Neural cell (in vitro differentiated cells): ENCODE measurements at regions not wholly inside any gene's neighbourhood (a gene's known extent, or its start where the extent isn't known, plus 50 kb on each side); places are given as distances from the start of the nearest gene placed in this dataset.

ENCODE experiments used
- H2AFZ ChIP-seq: fragments of 200-600, 300-800 bp; sonication (generic), shearing (Covaris generic); 2 replicates; pipeline ENCODE4 v1.6.0; 2014; ENCODE audit warnings: low read depth, mild to moderate bottlenecking, antibody characterized with exemption, low read length, moderate library complexity
- H3F3A ChIP-seq: fragments of 200-600 bp; shearing (Covaris generic); 2 replicates; pipeline ENCODE4 v1.6.1; 2016; ENCODE audit warnings: mild to moderate bottlenecking, moderate library complexity, mixed read lengths, antibody characterized with exemption, low read length; ENCODE audit not compliant: insufficient read depth, poor library complexity, severe bottlenecking
- H3K27ac ChIP-seq: fragments of 200-600, 300-800 bp; sonication (generic), shearing (Covaris generic); 2 replicates; pipeline ENCODE4 v1.5.1; 2014; ENCODE audit warnings: mild to moderate bottlenecking, low read length, moderate library complexity
- H3K27me3 ChIP-seq: fragments of 300-800, 200-600 bp; sonication (generic), shearing (Covaris generic); 2 replicates; pipeline ENCODE4 v1.6.0; 2014; ENCODE audit warnings: mild to moderate bottlenecking, low read depth, low read length, moderate library complexity; ENCODE audit not compliant: insufficient read depth
- H3K36me3 ChIP-seq: fragments of 300-800, 200-600 bp; sonication (generic), shearing (Covaris generic); 2 replicates; pipeline ENCODE4 v1.5.1; 2014; ENCODE audit warnings: mild to moderate bottlenecking, antibody characterized with exemption, low read length, moderate library complexity; ENCODE audit not compliant: insufficient read depth
- H3K4me2 ChIP-seq: fragments of 300-800, 200-600 bp; sonication (generic), shearing (Covaris generic); 2 replicates; pipeline ENCODE4 v1.6.0; 2014; ENCODE audit warnings: mild to moderate bottlenecking, low read length
- H3K4me3 ChIP-seq: fragments of 300-800, 200-600 bp; sonication (generic), shearing (Covaris generic); 2 replicates; pipeline ENCODE4 v1.5.1; 2014; ENCODE audit warnings: mild to moderate bottlenecking, low read length, moderate library complexity
- H3K79me2 ChIP-seq: fragments of 200-600 bp; shearing (Covaris generic); replicated peaks from 2 replicates; pipeline ENCODE4 v1.6.0; 2014; ENCODE audit warnings: mild to moderate bottlenecking, low read length, moderate library complexity; ENCODE audit not compliant: insufficient read depth
- H3K9ac ChIP-seq: fragments of 300-800, 200-600 bp; sonication (generic), shearing (Covaris generic); 2 replicates; pipeline ENCODE4 v1.6.1; 2016; ENCODE audit warnings: mild to moderate bottlenecking, low read length, mixed read lengths
- H3K9me2 ChIP-seq: fragments of 200-600 bp; shearing (Covaris generic); 2 replicates; pipeline ENCODE4 v1.6.1; 2016; ENCODE audit warnings: mild to moderate bottlenecking, low read length, mixed read lengths; ENCODE audit not compliant: insufficient read depth
- H3K9me3 ChIP-seq: fragments of 200-600, 300-800 bp; sonication (generic), shearing (Covaris generic); 2 replicates; pipeline ENCODE4 v1.6.1; 2016; ENCODE audit warnings: mild to moderate bottlenecking, mixed run types, low read length, moderate library complexity, mixed read lengths
- H4K20me1 ChIP-seq: fragments of 200-600 bp; shearing (Covaris generic); 2 replicates; pipeline ENCODE4 v1.6.1; 2016; ENCODE audit warnings: mild to moderate bottlenecking, mixed run types; ENCODE audit not compliant: insufficient read depth
- EP300 ChIP-seq: fragments of 450-650 bp; conservative IDR thresholded peaks from 2 replicates; pipeline ENCODE4 v1.6.1; 2014; ENCODE audit warnings: antibody characterized with exemption, mild to moderate bottlenecking, moderate library complexity; ENCODE audit not compliant: poor library complexity, severe bottlenecking
- EZH2 ChIP-seq: fragments of 200-600, 300-800 bp; shearing (Covaris generic), sonication (generic); IDR thresholded peaks from 2 replicates; pipeline ENCODE4 v1.6.1; 2014; ENCODE audit warnings: antibody characterized with exemption, low read length, borderline replicate concordance, mild to moderate bottlenecking; ENCODE audit not compliant: insufficient read depth, poor library complexity, severe bottlenecking
- MXI1 ChIP-seq: fragments of 450-650 bp; conservative IDR thresholded peaks from 2 replicates; pipeline ENCODE4 v1.6.1; 2014; ENCODE audit warnings: antibody characterized with exemption, mild to moderate bottlenecking; ENCODE audit not compliant: poor library complexity, severe bottlenecking
- POLR2AphosphoS5 ChIP-seq: IDR thresholded peaks from 2 replicates; pipeline ENCODE4 v1.6.1; 2012
- RAD21 ChIP-seq: fragments of 450-650 bp; conservative IDR thresholded peaks from 2 replicates; pipeline ENCODE4 v1.6.1; 2014; ENCODE audit warnings: antibody characterized with exemption, mild to moderate bottlenecking, moderate library complexity
- SMC3 ChIP-seq: fragments of 450-650 bp; conservative IDR thresholded peaks from 2 replicates; pipeline ENCODE4 v1.6.1; 2014; ENCODE audit warnings: antibody characterized with exemption, mild to moderate bottlenecking, moderate library complexity; ENCODE audit not compliant: poor library complexity
- TAF1 ChIP-seq: IDR thresholded peaks from 2 replicates; pipeline ENCODE4 v1.6.1; 2012; ENCODE audit warnings: low read depth
- TF ChIP-seq, protein P1 (sequence below): IDR thresholded peaks from 2 replicates; pipeline ENCODE4 v1.6.1; 2012; ENCODE audit warnings: borderline replicate concordance
- TF ChIP-seq, protein P2 (sequence below): fragments of 450-650 bp; IDR thresholded peaks from 2 replicates; pipeline ENCODE4 v1.5.1; 2014; ENCODE audit warnings: antibody characterized with exemption, mild to moderate bottlenecking, moderate library complexity; ENCODE audit not compliant: poor library complexity, severe bottlenecking

DNA sequence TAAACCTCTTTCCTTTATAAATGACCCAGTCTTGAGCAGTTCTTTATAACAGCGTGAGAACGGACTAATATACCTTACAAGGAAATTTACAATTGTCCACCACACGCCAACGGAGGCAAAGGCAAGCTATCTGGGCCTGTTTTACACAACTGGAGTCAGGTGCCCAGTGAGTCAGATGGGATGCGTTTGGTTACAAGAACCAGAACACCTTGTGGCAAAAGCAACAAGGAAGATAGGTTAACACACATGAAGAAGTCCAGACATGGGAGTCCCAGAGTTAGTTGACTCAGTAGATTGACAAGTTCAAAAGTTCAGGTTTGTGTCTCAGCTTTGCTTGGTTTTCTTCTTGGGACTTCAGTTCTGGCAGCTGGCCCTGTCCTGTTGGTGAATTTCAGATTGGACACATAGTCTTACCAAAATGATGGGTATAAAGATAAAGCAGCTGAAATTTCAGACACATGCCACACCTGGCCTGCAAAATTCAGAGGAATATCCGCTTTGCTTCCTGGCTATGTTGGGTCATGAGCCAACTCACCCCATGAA lies 97.9 kb downstream of the PXDC1 start:
- Histone ChIP-seq H4K20me1 (no peaks in the 10 kb centered on the region), H3K9ac (no peak overlapping the region), H2AFZ (no peak overlapping the region), H3K9me3 (no peaks in the 10 kb centered on the region), H3K27ac (no peak overlapping the region), H3K27me3 (no peaks in the 10 kb centered on the region), H3K4me2 (no peak overlapping the region), H3K9me2 (no peaks in the 10 kb centered on the region), H3F3A (no peaks in the 10 kb centered on the region), H3K79me2 (no peaks in the 10 kb centered on the region), H3K36me3 (no peaks in the 10 kb centered on the region), H3K4me3 (no peak overlapping the region)
- TF ChIP-seq EZH2 (no peak), POLR2AphosphoS5 (no peak), RAD21 (no peak), MXI1 (no peak), SMC3 (no peak), TAF1 (no peak), EP300 (no peak)
- TF ChIP-seq, protein P1, sequence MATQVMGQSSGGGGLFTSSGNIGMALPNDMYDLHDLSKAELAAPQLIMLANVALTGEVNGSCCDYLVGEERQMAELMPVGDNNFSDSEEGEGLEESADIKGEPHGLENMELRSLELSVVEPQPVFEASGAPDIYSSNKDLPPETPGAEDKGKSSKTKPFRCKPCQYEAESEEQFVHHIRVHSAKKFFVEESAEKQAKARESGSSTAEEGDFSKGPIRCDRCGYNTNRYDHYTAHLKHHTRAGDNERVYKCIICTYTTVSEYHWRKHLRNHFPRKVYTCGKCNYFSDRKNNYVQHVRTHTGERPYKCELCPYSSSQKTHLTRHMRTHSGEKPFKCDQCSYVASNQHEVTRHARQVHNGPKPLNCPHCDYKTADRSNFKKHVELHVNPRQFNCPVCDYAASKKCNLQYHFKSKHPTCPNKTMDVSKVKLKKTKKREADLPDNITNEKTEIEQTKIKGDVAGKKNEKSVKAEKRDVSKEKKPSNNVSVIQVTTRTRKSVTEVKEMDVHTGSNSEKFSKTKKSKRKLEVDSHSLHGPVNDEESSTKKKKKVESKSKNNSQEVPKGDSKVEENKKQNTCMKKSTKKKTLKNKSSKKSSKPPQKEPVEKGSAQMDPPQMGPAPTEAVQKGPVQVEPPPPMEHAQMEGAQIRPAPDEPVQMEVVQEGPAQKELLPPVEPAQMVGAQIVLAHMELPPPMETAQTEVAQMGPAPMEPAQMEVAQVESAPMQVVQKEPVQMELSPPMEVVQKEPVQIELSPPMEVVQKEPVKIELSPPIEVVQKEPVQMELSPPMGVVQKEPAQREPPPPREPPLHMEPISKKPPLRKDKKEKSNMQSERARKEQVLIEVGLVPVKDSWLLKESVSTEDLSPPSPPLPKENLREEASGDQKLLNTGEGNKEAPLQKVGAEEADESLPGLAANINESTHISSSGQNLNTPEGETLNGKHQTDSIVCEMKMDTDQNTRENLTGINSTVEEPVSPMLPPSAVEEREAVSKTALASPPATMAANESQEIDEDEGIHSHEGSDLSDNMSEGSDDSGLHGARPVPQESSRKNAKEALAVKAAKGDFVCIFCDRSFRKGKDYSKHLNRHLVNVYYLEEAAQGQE: no peak
- TF ChIP-seq, protein P2, sequence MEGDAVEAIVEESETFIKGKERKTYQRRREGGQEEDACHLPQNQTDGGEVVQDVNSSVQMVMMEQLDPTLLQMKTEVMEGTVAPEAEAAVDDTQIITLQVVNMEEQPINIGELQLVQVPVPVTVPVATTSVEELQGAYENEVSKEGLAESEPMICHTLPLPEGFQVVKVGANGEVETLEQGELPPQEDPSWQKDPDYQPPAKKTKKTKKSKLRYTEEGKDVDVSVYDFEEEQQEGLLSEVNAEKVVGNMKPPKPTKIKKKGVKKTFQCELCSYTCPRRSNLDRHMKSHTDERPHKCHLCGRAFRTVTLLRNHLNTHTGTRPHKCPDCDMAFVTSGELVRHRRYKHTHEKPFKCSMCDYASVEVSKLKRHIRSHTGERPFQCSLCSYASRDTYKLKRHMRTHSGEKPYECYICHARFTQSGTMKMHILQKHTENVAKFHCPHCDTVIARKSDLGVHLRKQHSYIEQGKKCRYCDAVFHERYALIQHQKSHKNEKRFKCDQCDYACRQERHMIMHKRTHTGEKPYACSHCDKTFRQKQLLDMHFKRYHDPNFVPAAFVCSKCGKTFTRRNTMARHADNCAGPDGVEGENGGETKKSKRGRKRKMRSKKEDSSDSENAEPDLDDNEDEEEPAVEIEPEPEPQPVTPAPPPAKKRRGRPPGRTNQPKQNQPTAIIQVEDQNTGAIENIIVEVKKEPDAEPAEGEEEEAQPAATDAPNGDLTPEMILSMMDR: no peak

DNA sequence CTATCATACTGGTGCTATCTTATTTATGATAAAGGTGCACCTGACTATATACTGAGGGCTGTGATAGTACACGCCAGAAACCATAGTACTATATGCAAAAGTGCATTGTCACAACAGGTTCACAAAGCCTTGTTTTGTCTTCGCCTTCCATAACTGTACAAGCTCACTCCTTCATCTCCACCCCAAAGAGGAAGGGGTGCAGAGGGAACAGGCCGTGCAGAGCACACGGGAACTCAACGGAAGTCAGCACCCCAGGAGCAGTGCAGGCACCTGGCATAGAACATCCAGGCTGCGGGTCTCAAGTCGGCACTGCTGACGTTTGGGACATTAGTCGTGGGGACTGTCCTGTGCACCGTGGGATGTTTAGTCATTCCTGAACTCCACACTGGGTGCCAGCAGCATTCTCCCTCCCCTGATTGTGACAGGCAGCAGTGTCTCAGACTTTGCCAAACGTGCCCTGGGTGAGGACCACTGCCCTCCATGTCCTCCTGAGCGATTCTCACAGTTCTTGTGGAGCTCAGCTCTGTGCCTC lies 99.7 kb downstream of the PXDC1 start:
- Histone ChIP-seq H3K9me2 (no peaks in the 10 kb centered on the region), H3K27me3 (no peaks in the 10 kb centered on the region), H3K27ac (no peak overlapping the region), H3K36me3 (no peaks in the 10 kb centered on the region), H4K20me1 (no peaks in the 10 kb centered on the region), H3K4me2 (no peak overlapping the region), H3K79me2 (no peaks in the 10 kb centered on the region), H3K9ac (no peak overlapping the region), H3K4me3 (no peak overlapping the region), H2AFZ (no peak overlapping the region), H3F3A (no peaks in the 10 kb centered on the region), H3K9me3 (no peaks in the 10 kb centered on the region)
- TF ChIP-seq, protein P2: no peak
- TF ChIP-seq POLR2AphosphoS5 (no peak), EP300 (no peak), EZH2 (no peak)
- TF ChIP-seq, protein P1: no peak
